ENCODE measurements at regions not wholly inside any gene's neighbourhood (a gene's known extent, or its start where the extent isn't known, plus 50 kb on each side); places are given as distances from the start of the nearest gene placed in this dataset.

DNA sequence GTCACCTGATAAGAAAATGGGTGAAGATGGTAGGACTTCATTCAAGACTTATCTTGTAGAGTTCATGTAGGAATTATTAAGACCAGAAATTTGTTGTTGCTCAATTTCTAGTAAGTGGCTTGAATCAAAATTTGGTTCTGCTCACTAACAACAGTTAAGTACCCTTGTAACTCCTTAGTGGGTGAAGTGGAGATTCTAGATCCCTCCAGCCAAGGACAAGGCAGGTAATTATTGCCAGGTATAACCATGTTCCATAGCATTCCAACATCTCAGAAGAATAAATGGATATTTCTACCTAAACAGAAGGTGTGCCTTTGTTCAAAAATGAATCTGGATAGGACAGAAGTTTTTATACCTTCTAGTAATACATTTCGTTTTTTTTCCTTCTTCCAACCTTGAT, 282.3 kb downstream of the DUSP10 start:
- no peaks in the 10 kb centered on the region for H3K9me1 ChIP-seq (replicated peaks; ENCODE audit: control insufficient read depth, extremely low read depth, insufficient read depth, low read length)
- H4K20me1 ChIP-seq (replicated peaks; ENCODE audit: control insufficient read depth, extremely low read depth, insufficient read depth, low read length), result no peaks in the 10 kb centered on the region
- H3K27ac ChIP-seq (ENCODE audit: insufficient read depth, low read depth, low read length), result no peak overlapping the region
- ChIA-PET CTCF (interaction anchor here (1.1 kb wide), 1 partner anchor 196 kb away, joined by 3 read pairs; no protein-coding TSS in a partner anchor), POLR2A (no interaction called here)
- H3K27me3 ChIP-seq (ENCODE audit: control insufficient read depth in 2 of 2, insufficient read depth in 2 of 2, low read length in 2 of 2), result peaks cover 2 to 13% of the 10 kb centered on the region in 2 experiments
- no peak overlapping the region for H3K4me2 ChIP-seq (ENCODE audit: insufficient read depth, low read length)
- no peaks in the 10 kb centered on the region for H3K4me1 ChIP-seq (ENCODE audit: control insufficient read depth, extremely low read depth, insufficient read depth, low read length)
- intact Hi-C loops (cut with micrococcal nuclease), result no loop called here
- no peak for DNase-seq (ENCODE audit: low read depth, low spot score)
- H3K36me3 ChIP-seq (ENCODE audit: control insufficient read depth in 2 of 2, extremely low read depth in 1 of 2, insufficient read depth in 2 of 2, low read length in 2 of 2), result no peaks in the 10 kb centered on the region
- H3K79me2 ChIP-seq (ENCODE audit: control insufficient read depth, insufficient read depth, low read length), result no peaks in the 10 kb centered on the region
- H3K4me3 ChIP-seq (replicated peaks in 1 of 3; ENCODE audit: insufficient read depth in 1 of 3, low read depth in 1 of 3, low read length in 3 of 3), result no peak overlapping the region
- dilution Hi-C loops (cut with MboI; ENCODE audit: extremely low pct_ligation_motif_present, low sequenced_read_pairs), result no loop called here
- no peak overlapping the region for H2AFZ ChIP-seq (ENCODE audit: low read depth, low read length)
- no TSS peak for BruUV-seq (replicated peaks)
- TF ChIP-seq POLR2AphosphoS5 (IDR thresholded peaks at IDR 0.05; ENCODE audit: insufficient read depth, low read depth, low read length) (no peak), POLR2A (IDR thresholded peaks at IDR 0.05; ENCODE audit: low read depth, low read length) (no peak), MAX (IDR thresholded peaks at IDR 0.05; ENCODE audit: insufficient read depth, insufficient read length) (no peak), JUN (IDR thresholded peaks at IDR 0.05; ENCODE audit: borderline replicate concordance, insufficient read depth, insufficient read length, low read depth) (no peak), GATA2 (IDR thresholded peaks at IDR 0.05; ENCODE audit: insufficient read depth, insufficient read length, low read depth, low read length) (no peak), EZH2 (IDR thresholded peaks at IDR 0.05; ENCODE audit: borderline replicate concordance, low read depth, low read length, severe bottlenecking) (no peak), MYC (IDR thresholded peaks at IDR 0.05; ENCODE audit: low read depth, low read length) (no peak), FOS (IDR thresholded peaks at IDR 0.05; ENCODE audit: borderline replicate concordance, insufficient read depth, low read length) (no peak)
- TF ChIP-seq, protein P1, sequence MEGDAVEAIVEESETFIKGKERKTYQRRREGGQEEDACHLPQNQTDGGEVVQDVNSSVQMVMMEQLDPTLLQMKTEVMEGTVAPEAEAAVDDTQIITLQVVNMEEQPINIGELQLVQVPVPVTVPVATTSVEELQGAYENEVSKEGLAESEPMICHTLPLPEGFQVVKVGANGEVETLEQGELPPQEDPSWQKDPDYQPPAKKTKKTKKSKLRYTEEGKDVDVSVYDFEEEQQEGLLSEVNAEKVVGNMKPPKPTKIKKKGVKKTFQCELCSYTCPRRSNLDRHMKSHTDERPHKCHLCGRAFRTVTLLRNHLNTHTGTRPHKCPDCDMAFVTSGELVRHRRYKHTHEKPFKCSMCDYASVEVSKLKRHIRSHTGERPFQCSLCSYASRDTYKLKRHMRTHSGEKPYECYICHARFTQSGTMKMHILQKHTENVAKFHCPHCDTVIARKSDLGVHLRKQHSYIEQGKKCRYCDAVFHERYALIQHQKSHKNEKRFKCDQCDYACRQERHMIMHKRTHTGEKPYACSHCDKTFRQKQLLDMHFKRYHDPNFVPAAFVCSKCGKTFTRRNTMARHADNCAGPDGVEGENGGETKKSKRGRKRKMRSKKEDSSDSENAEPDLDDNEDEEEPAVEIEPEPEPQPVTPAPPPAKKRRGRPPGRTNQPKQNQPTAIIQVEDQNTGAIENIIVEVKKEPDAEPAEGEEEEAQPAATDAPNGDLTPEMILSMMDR (IDR thresholded peaks at IDR 0.05; ENCODE audit: extremely low read depth in 1 of 2, insufficient read depth in 1 of 2, low read depth in 1 of 2, low read length in 2 of 2), result no peak
- FAIRE-seq, result no peak
- H3K9ac ChIP-seq (replicated peaks; ENCODE audit: extremely low read depth, insufficient read depth, low read length), result no peak overlapping the region
- H3K9me3 ChIP-seq (replicated peaks; ENCODE audit: control insufficient read depth, insufficient read depth, low read length), result no peaks in the 10 kb centered on the region
